ENCODE measurements at regions not wholly inside any gene's neighbourhood (a gene's known extent, or its start where the extent isn't known, plus 50 kb on each side); places are given as distances from the start of the nearest gene placed in this dataset.

- no peak for DNase-seq
Measured at GRCh38 chr2:121902171-121902591, 146.7 kb downstream of the TSN start.

GRCh38 chr2:121902616-121903015 is 147.2 kb downstream of the TSN start:
- DNase-seq, result no peak

- no peak for DNase-seq
Measured at GRCh38 chr2:121903037-121903689, 147.7 kb downstream of the TSN start.

GRCh38 chr2:121904656-121905055 is 149.2 kb downstream of the TSN start:
- no peak for DNase-seq

GRCh38 chr2:121905201-121905600 is 149.8 kb downstream of the TSN start:
- no peak for DNase-seq

- no peak for DNase-seq
Measured at GRCh38 chr2:121906170-121906569, 150.7 kb downstream of the TSN start.

GRCh38 chr2:121907928-121908327 is 152.5 kb downstream of the TSN start:
- no peak for DNase-seq

GRCh38 chr2:121910139-121910538 is 154.7 kb downstream of the TSN start:
- no peak for DNase-seq

GRCh38 chr2:121911036-121911435 is 155.6 kb downstream of the TSN start:
- no peak for DNase-seq

- DNase-seq, result no peak
Measured at GRCh38 chr2:121917143-121917542, 161.7 kb downstream of the TSN start.

GRCh38 chr2:121918231-121918630 is 162.8 kb downstream of the TSN start:
- no peak for DNase-seq

GRCh38 chr2:121919803-121920202 is 164.4 kb downstream of the TSN start:
- no peak for DNase-seq

GRCh38 chr2:121925466-121925865 is 170.0 kb downstream of the TSN start:
- DNase-seq, result no peak

- DNase-seq, result no peak
Measured at GRCh38 chr2:121943285-121943684, 187.8 kb downstream of the TSN start.

GRCh38 chr2:121944072-121944831 is 188.8 kb downstream of the TSN start:
- no peak for DNase-seq

GRCh38 chr2:121947674-121948073 is 192.2 kb downstream of the TSN start:
- DNase-seq, result no peak

- DNase-seq, result no peak
Measured at GRCh38 chr2:121949271-121949670, 193.8 kb downstream of the TSN start.

- DNase-seq, result no peak
Measured at GRCh38 chr2:121955426-121955825, 200.0 kb downstream of the TSN start.

- DNase-seq, result no peak
Measured at GRCh38 chr2:121955872-121956271, 200.4 kb downstream of the TSN start.

- no peak for DNase-seq
Measured at GRCh38 chr2:121960251-121960650, 204.8 kb downstream of the TSN start.

GRCh38 chr2:121961761-121962160 is 206.3 kb downstream of the TSN start:
- no peak for DNase-seq

GRCh38 chr2:121965661-121966060 is 210.2 kb downstream of the TSN start:
- DNase-seq, result no peak

GRCh38 chr2:121966663-121967062 is 211.2 kb downstream of the TSN start:
- no peak for DNase-seq

- no peak for DNase-seq
Measured at GRCh38 chr2:121969166-121969565, 213.7 kb downstream of the TSN start.

Measured in NCI-H1417 treated with DMSO at 0.1 percent for 48 hours (cell line).